ENCODE measurements at regions not wholly inside any gene's neighbourhood (a gene's known extent, or its start where the extent isn't known, plus 50 kb on each side); places are given as distances from the start of the nearest gene placed in this dataset.

GRCh38 chr14:87102811-87103378 is 890.1 kb downstream of the GALC start:
- no peak for TF ChIP-seq CTCF (conservative IDR thresholded peaks at IDR 0.05)
- no peak for TF ChIP-seq EZH2 (IDR thresholded peaks at IDR 0.05; ENCODE audit: low read depth)

All from PC-9 (cell line).